NCI-H345 treated with DMSO at 0.1 percent for 48 hours (cell line): ENCODE measurements at regions not wholly inside any gene's neighbourhood (a gene's known extent, or its start where the extent isn't known, plus 50 kb on each side); places are given as distances from the start of the nearest gene placed in this dataset.
A peak's percentile ranks its signal among the peaks of the same experiment; 100 is the strongest.
"Not testable (repeated sequence)": the region's sequence is repeated elsewhere in the genome, so short reads cannot be mapped to it uniquely, and the experiment has no call there.

Experiments
- DNase-seq: peaks from one replicate; lab custom pipeline; 2025; ENCODE audit not compliant: unreplicated experiment; lab: John Stamatoyannopoulos, UW

DNA sequence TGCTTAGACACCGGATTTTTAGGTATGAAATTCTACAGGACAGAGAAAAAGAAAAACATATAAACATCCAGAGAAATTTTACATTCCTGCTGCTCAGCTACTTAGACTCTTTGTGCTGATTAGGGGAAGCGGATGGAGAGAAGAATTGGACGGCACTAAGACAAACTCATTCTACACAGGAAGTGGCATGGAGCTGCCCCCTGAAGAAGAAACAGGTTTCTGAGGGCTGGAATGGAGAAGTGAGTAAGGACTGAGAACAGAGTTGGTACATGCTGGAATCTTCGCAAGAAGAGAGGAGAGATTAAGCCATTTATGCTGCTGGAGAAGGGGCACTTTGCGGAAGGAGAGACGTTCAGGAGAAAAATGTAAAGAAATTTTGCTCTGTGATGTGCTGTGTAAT is 253.0 kb upstream of the ERBB4 start:
- no peak for DNase-seq

DNA sequence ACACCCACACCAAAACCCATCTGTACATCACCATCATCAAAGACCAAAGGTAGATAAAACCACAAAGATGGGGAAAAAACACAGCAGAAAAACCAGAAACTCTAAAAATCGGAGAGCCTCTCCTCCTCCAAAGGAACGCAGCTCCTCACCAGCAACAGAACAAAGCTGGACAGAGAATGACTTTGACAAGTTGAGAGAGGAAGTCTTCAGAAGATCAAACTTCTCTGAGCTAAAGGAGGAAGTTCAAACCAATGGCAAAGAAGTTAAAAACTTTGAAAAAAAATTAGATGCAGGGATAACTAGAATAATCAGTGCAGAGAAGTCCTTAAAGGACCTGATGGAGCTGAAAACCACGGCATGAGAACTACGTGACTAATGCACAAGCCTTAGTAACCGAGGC is 247.5 kb upstream of the ERBB4 start:
- DNase-seq: not testable (repeated sequence)

DNA sequence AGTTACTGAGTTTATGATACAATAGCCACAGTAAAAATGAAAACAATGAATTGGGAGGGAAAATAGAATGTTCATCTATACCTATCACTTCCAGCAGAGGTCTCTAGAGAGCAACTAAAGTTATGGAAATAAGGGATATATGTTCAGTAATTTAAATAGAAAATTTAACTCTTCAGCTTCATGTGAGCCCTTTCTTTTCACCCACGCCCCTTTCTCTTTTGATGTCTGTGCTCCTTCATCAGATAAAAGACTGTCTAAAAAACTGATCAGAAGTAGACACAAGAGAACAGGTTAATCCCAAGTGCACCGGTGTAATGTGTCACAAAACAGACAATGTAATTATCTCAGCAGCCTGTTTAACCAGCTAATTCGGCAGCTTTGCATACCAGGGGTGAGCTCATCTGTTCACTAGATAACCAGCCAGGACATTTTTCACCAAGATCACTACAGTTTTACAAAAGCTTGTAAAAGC is 238.5 kb upstream of the ERBB4 start:
- DNase-seq: peak; percentile 28

DNA sequence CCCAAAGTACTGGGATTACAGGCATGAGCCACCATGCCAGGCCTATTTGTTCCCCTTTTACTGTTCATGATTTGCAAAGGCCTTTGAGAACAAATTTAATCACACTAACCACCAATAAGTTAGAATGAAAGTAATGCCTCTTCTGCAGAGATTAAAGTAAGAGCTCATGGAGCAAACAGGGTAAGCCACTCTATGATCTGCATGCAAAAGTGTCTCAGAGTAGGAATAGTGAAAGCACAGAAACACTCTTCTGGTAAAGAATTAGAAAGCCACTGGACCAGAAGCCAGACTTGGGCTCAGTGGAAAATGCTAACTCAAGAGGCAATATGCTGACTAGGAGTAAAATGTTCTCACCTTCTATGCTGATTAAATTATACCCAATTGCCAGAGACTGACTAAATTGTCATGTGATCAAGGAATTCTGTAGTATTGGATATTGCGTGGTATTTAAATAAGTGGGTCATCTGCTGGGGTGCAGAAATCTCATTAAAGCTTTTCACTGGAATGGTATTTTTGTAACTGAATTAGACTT is 235.3 kb upstream of the ERBB4 start:
- DNase-seq: no peak

DNA sequence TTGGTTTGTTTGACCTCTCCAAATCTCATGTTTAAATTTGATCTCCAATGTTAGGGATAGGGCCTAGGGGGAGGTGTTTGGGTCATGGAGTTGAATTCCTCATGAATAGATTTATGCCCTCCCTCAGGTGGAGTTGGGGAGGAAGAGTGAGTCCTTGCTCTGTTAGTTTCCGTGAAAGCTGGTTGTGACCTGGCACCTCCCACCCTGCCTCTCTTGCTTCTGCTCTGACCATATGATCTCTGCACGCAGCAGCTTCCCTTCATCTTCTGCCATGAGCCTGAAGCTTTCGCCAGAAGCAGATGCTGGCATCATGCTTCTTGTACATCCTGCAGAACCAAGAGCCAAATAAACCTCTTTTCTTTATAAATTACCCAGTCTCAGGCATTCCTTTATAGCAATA is 231.6 kb upstream of the ERBB4 start:
- DNase-seq: no peak

DNA sequence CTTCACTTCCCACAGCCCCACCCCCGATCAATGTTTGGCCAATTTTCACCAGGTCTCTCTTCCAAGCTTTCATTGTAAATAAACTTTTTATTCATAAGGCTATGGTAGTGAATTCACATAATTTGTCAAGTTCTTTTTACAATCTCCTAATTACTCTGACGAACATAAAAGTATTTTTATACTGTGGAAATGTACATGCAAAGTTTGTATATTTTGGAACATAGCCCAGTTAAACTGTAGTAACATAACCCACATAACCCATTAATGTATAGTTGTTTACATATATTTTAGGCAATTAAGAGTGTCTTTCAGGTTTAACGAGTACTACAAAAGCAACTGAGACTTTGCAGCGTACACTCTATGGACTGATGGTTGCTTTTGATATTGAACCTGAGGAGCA is 228.3 kb upstream of the ERBB4 start:
- DNase-seq: peak; percentile 84

DNA sequence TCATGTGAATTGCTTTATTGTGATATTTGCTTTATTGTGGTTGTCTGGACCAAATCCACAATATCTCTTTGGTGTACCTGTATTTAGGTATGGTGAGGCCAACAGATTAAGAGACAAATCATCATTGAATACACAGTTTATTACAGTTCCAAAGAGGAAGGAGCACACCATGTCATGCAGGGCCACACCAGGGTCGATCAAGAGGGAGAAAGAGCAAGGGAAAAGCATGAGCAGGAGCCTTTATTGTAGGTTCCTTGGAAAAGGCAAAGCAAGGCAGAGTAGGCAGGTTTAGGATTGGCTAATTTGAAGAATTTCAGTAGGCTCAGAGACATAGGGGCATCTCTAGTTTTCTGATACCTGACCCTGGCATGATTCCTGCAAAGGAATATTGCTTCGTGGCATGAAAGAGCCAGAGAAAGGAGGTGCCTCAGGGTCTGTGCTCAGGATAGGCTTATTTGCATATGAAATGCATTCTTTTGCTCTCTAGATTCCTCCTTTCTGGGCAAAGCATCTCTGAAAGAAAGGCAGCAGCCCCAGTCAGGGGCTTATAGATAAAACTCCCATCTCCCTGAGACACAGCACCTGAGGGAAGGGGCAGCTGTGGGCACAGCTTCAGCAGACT is 214.2 kb upstream of the ERBB4 start:
- no peak for DNase-seq

DNA sequence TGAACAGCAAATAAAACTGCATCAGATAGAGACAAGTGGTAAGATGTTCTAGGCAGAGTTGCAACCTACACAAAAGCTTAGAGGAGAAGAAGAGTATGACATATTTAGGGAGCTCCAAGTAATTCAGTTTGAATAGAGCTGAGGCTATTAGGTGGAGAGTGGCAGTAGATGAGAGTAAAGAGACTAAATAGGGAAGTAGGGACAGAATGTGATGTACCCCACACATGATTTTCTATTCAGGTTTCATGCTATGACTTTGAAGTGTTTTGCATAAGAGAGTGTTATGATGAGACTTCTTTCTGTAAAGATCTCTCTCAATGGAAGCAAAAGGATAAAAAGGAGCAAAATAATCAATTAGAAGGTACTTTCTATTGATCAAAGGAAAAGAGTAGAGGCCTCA is 206.8 kb upstream of the ERBB4 start:
- DNase-seq: no peak

DNA sequence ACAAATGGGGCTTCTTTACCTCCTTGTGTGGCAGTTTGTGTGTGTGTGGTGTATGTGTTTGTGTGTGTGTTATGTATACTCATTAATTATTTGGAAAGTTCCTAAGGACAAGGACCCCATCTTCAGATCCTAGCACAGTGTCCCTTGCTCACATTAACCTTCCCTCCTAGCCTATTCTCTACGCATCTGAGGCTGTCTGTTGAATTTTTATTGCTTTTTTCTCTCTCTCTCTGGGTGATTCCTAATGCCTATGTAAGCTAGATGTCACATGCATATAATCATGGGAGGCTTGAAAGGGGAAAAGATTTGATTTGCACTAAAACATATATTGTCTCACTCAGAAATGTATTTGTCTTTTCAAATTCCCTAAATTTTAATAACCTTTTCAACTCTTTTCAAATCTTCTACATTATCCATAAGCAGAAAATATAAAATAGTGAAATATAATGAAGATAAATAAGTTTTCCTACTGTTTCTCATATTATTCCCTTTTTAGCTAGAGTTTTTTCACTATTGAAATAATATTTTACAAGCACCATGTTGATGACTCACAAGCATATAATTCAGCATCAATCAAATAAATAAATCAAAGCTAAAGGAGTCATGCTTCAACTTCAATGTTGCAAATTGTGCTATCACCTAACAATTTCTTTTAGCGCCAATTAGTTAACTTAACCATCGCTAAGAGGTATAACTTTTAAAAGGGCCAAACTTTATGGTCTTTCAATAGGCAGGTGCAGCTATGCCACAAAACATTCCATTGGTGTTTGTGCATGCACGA is 199.0 kb upstream of the ERBB4 start:
- no peak for DNase-seq

DNA sequence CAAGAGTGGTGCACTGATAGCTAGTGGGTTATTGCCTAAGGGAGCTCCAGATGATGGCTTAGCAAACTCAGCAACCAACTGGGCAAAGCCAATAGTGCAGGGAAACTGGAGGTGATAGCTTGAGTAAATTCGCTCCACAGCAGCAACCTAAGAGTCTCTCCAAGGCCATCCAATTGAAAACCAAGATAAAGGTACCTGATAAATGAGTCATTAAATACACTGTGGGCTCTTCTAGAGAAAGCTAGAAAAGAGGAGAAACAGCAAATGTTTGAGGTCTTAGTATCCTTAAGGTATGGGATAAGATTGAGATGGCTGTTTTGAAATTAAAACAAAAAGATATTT is 197.8 kb upstream of the ERBB4 start:
- DNase-seq: no peak

DNA sequence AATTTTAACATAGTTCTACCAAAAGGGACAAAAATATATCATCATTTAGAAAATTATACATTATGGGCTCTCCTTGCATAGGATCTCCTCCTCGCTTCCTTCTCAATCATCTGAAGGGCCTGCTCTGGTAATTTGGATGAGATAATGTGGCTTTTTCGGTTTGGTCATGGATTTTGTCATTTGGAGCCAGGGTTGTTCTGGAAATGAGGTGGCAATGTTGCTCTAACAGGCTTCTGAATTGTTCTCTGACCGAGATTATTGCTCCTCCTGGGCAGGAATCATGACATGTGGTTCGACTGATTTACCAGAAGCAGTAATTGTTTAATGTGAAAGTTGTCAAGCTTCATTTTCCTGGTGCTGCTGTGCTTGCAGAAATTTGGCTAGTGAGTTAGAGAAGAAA is 194.7 kb upstream of the ERBB4 start:
- DNase-seq: no peak

DNA sequence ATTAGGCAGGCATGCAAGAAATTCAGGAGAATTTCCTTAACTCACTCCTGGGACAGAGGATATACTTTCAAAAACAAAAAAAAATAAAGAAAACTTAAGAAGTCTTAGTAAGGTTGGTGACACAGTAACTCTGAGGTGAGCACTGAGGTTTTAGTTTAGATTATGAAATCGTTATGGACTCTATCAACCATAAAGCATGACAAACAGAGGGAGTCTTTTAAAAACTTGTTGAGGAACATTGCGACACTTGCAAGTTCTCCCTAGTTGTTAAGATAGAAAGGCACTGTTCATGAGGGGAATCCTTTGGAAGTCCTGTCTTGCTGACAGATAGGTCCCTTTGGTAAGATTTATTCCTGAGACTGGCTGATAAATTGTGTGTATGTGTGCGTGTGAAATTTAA is 194.3 kb upstream of the ERBB4 start:
- no peak for DNase-seq

DNA sequence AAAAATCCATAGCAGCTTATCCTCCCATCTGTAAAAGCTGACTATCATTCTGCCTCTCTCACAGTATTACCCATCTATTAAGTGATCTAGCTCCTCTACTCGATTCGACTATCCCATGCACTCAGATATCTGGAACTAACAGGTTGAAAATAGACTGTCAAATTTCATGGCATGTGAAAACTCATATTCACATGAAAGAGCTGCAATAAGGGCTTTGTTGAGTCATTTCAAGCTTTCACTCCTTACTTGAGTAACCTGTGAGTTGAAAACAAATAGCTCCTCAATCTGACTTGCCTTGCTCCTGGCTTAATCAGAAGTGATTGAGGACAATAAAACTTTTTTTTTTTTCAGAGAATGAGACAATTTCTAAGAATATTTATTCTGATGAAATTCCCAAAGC is 192.4 kb upstream of the ERBB4 start:
- no peak for DNase-seq

DNA sequence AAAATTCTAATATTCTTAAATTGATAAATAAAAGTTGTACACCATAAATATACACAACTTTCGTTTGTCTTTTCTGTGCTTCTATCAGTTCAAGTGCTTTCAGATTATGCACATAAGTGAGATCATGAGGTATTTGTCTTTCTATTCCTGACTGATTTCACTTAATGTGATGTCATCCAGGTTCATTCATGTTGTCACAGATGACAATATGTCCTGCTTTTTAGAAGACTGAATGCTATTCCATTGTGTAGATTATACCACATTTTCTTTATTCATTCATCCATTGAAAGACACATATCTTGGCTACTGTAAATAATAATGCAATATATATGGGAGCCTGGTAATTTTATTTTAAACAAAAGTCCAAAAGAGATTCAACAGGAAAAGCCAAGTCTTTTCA is 190.1 kb upstream of the ERBB4 start:
- no peak for DNase-seq

DNA sequence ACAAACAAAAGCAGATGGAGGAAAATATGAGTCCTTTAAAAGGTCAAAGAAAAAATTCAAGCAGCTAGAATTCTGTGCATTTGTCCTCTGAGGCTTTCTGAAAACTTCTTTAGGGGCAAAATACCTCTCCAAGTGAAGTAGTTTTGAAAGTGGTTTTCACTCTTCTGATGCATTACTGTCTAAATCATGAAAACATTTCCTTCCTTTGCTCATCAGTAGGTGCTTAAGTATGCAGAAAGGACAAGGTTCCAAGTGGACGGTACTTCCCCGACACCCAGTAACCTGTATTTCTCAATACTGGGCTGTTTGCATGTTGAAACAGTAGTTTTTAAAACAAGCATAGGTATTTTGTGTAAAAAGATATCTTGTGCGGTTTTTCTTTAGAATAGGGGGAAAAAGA is 189.1 kb upstream of the ERBB4 start:
- no peak for DNase-seq

DNA sequence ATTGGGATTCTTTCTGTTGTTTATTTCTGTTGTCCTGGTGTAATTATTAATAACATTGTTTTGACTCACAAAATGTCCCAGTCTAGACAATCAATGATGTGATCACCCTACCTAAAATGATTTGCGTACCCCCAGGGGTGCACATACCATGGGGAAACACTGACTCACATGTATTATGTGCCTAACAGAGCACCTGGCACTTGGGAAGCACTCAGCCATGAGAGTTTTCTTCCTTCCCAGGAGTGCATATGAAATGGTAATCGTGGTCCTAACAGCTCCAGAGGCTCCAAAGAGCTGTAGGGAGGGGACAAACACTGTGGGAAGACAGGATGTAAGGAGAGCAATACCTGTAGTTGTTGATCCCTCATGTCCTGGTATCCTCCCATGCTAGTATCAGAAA is 187.8 kb upstream of the ERBB4 start:
- DNase-seq: peak; percentile 65

DNA sequence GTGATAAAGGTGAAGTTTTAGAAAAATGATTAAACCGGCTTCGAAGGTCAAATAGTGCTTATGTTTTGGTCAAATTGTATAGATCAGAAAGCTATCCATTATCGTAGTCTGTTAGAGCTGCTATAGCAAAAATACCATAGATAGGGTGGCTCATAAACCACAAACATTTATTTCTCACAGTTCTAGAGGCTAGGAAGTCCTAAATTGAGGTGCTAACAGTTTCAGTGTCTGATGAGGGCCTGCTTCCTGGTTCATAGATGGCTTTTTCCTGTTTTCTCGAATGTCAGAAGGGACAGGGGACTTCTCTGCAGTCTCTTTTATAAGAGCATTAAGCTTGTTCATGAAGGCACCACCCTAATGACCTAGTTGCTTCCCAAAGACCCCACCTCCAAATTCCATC is 186.6 kb upstream of the ERBB4 start:
- DNase-seq: no peak

DNA sequence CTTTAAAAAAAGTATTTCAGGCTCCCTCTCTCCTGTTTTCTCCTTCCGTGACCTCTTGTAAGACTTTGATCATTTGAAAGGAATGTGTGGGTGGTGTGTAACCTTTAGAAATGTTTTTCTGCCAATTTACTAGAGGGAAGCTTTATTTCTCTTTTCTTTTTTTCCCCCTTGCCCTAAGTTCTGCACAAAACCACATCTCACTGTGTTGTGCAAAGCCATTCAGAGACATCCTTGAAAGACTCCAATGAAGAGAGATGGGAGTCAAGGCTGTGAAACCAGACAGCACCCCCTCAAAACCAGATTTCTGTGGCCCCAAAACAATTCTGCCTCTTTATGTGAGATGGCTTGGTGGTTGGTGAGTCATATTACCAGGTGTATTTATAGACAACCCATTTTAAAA is 184.6 kb upstream of the ERBB4 start:
- DNase-seq: no peak

DNA sequence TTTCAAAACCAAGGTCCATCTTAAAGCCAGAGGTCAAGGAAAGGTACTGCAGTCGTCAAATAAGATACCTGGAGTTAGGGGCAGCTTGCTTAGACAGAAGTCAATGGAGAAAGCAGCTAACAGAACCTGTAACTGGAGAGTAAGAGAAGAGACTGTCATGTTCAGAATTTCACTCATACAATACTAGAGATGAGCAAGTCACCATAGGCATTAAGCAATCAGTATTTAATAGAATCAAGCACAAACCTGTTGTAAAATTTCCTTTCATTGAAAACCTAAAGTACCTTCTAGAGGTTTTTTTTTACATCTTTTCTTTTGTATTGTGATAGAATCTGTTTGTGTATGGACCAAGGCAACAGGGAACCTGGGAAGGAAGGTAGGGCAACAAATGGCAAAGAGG is 183.4 kb upstream of the ERBB4 start:
- DNase-seq: no peak

DNA sequence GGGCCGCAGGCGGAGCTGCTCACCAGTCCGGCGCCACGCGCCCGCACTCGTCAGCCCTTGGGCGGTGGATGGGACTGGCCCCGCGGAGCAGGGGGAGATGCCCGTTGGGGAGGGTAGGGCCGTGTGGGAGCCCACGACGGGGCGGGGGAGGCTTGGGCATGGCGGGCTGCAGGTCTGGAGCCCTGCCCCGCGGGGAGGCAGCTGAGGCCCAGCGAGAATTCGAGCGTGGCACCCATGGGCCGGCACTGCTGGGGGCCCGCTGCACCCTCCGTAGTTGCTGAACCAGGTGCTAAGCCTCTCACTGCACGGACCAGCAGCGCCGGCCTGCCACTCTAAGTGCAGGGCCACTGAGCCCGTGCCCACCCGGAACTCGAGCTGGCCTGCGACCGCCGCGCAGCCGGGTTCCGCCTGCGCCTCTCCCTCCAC is 182.4 kb upstream of the ERBB4 start:
- no peak for DNase-seq

DNA sequence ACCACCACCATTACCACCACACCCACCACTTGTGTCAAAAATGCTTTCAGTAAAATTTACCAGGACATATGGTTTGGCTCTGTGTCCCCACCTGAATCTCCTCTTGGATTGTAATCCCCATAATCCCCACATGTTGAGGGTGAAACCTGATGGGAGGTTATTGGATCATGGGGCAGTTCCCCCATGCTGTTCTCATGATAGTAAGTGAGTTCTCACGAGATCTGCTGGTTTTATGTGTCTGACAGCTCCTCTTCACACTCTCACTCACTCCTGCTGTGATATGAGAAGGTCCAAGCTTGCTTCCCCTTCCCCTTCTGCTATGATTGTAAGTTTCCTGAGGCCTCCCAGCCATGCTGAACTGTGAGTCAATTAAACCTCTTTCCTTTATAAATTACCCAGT is 176.8 kb upstream of the ERBB4 start:
- not testable (repeated sequence) for DNase-seq

DNA sequence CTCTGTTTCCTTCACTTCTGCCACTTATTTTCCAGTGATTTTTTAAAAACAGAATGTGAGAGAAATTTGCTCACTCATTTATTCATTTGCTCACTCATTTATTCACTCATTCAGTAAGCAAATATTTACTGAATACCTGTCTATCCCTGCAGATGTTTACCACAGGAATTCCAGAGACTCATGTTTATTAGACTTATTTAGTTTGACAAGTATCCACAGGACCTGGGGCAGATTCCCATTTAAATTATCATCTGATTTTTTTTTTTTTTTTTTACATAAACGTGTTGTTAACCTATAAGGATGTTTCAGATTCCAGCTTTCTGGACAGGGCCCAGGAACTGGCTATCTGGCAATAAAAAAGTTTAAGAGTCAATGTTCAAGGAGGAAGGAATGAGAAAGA is 175.1 kb upstream of the ERBB4 start:
- DNase-seq: no peak

DNA sequence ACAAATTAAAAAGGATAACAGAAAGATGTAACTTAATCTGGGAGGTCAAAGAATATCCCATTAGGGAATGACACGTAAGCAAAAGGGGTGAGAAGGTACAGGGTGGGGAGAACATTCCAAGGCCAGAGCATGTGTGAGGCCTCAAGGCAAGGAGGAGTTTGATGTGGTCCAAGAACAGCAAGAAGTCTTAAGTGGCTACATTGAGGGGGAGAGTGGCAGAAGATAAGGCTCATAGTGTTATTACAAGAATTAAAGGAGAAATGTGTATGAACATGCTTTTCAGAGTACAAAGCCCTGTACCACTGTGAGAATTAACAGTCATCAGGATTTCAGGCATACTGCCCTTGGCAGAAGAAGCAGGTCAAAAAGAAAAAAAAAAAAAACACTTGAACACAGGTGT is 174.4 kb upstream of the ERBB4 start:
- no peak for DNase-seq
